KMS-11 (cell line): ENCODE measurements at regions not wholly inside any gene's neighbourhood (a gene's known extent, or its start where the extent isn't known, plus 50 kb on each side); places are given as distances from the start of the nearest gene placed in this dataset.

ENCODE experiments used
- H2AFZ ChIP-seq: fragments of 200-600 bp; sonication (generic); 2 replicates; pipeline ENCODE4 v1.6.1; 2016; ENCODE audit warnings: antibody characterized with exemption, mixed run types, low read depth
- H3K27ac ChIP-seq: fragments of 200-600 bp; sonication (generic); 2 replicates; pipeline ENCODE4 v1.6.1; 2016; ENCODE audit warnings: mild to moderate bottlenecking, mixed run types
- H3K27me3 ChIP-seq: fragments of 200-600 bp; sonication (generic); 2 replicates; pipeline ENCODE4 v1.6.1; 2017; ENCODE audit warnings: mild to moderate bottlenecking, low read depth, mixed run types, moderate library complexity; ENCODE audit not compliant: insufficient read depth
- H3K36me3 ChIP-seq: fragments of 200-600 bp; sonication (generic); 2 replicates; pipeline ENCODE4 v1.6.1; 2017; ENCODE audit warnings: mild to moderate bottlenecking, mixed run types; ENCODE audit not compliant: insufficient read depth
- H3K4me1 ChIP-seq: fragments of 200-600 bp; sonication (generic); 2 replicates; pipeline ENCODE4 v1.6.1; 2016; ENCODE audit warnings: mild to moderate bottlenecking, low read depth, mixed run types; ENCODE audit not compliant: poor library complexity, severe bottlenecking
- H3K4me2 ChIP-seq: fragments of 200-600 bp; sonication (generic); 2 replicates; pipeline ENCODE4 v1.7.0; 2016; ENCODE audit warnings: mild to moderate bottlenecking, mixed run types
- H3K4me3 ChIP-seq: fragments of 200-600 bp; sonication (generic); IDR thresholded peaks from 2 replicates; pipeline ENCODE4 v1.6.1; 2017; ENCODE audit warnings: low read depth, low read length, mixed read lengths; ENCODE audit not compliant: insufficient read depth
- H3K79me2 ChIP-seq: fragments of 200-600 bp; sonication (generic); 2 replicates; pipeline ENCODE4 v1.6.1; 2016; ENCODE audit warnings: low read depth, mixed run types; ENCODE audit not compliant: insufficient read depth
- H3K9ac ChIP-seq: fragments of 200-600 bp; sonication (generic); 2 replicates; pipeline ENCODE4 v1.6.1; 2016; ENCODE audit warnings: mild to moderate bottlenecking, mixed run types
- H4K20me1 ChIP-seq: fragments of 200-600 bp; sonication (generic); 2 replicates; pipeline ENCODE4 v1.6.1; 2016; ENCODE audit warnings: mild to moderate bottlenecking, mixed run types; ENCODE audit not compliant: insufficient read depth
- CTCF ChIP-seq: fragments of 200-600 bp; sonication (generic); conservative IDR thresholded peaks from 2 replicates; pipeline ENCODE4 v1.6.1; 2017; ENCODE audit warnings: low read depth, mild to moderate bottlenecking, antibody characterized with exemption, low read length, moderate library complexity, mixed read lengths

DNA sequence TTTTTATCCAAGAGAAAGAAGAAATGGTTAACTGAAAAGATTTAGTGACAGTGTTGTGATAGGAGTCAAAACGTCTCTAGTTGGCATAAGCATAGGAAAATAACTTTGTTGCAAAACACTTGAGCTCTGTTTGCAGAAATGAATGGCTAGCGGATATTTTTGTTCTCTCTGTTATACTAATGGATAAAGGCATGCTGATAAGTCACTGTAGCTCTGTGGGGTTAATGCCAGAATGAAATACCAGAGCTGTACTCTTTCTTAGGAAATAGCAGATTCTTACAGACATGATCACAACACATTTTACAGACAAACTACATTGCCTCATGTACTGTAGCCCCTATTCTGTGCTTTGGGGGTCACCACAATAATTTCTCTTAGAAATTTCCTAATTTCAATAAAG lies 202.8 kb downstream of the DMRTA1 start:
- no peak overlapping the region for H2AFZ ChIP-seq
- no peaks in the 10 kb centered on the region for H3K79me2 ChIP-seq
- no peaks in the 10 kb centered on the region for H3K4me1 ChIP-seq
- TF ChIP-seq CTCF = no peak
- no peak overlapping the region for H3K4me2 ChIP-seq
- H3K9ac ChIP-seq = no peak overlapping the region
- H3K4me3 ChIP-seq = no peak overlapping the region
- H4K20me1 ChIP-seq = no peaks in the 10 kb centered on the region
- no peaks in the 10 kb centered on the region for H3K27me3 ChIP-seq
- no peaks in the 10 kb centered on the region for H3K36me3 ChIP-seq
- no peak overlapping the region for H3K27ac ChIP-seq

GRCh38 chr9:22650145-22650544 lies 203.5 kb downstream of the DMRTA1 start:
- H3K79me2 ChIP-seq = no peaks in the 10 kb centered on the region
- no peak overlapping the region for H3K27ac ChIP-seq
- H3K4me3 ChIP-seq = no peak overlapping the region
- no peak overlapping the region for H2AFZ ChIP-seq
- TF ChIP-seq CTCF = no peak
- no peak overlapping the region for H3K9ac ChIP-seq
- H3K36me3 ChIP-seq = no peaks in the 10 kb centered on the region
- no peaks in the 10 kb centered on the region for H3K4me1 ChIP-seq
- no peaks in the 10 kb centered on the region for H3K27me3 ChIP-seq
- H3K4me2 ChIP-seq = no peak overlapping the region
- H4K20me1 ChIP-seq = no peaks in the 10 kb centered on the region

DNA sequence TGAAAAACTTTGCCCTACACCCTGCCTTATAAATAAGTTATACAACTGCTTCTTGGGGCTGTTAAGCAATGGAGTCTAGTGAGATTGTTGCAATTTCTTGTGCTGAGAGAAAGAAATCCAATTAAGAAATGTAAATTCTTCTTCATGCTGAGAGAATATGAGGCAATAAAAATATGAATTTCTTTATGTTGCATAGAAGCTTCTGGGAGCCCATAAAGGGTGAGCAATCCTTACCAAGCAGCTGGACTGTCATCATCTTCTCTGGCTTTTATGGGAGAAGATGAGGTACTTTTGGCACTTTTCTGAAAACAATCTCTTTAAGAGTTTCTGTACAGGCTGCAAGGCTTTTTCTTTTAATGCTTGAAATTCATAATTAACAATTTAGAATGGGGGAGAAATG lies 204.3 kb downstream of the DMRTA1 start:
- H4K20me1 ChIP-seq = no peaks in the 10 kb centered on the region
- no peaks in the 10 kb centered on the region for H3K36me3 ChIP-seq
- no peaks in the 10 kb centered on the region for H3K79me2 ChIP-seq
- H3K27me3 ChIP-seq = no peaks in the 10 kb centered on the region
- no peak overlapping the region for H3K4me2 ChIP-seq
- TF ChIP-seq CTCF = no peak
- H3K27ac ChIP-seq = no peak overlapping the region
- no peak overlapping the region for H3K4me3 ChIP-seq
- H3K4me1 ChIP-seq = no peaks in the 10 kb centered on the region
- no peak overlapping the region for H2AFZ ChIP-seq
- H3K9ac ChIP-seq = no peak overlapping the region

DNA sequence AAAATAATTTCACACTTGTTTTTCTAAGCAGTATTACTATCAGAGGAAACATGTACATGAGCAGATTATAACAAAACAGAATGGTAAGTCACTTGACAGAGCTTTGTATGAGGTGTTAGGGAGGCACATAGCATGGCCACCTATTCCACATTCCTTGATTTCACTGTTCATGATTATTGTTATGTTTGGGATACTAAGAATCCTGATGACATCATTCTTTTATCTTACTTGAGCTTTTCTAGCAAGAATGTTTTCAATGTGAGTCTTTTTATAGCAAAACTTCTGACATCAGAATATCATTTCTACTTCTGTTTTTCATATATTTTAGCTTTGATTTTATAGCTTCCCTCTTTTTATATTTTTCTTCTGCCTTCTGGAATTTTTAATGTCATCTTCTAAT lies 208.2 kb downstream of the DMRTA1 start:
- Histone ChIP-seq H3K79me2 (no peaks in the 10 kb centered on the region), H3K4me2 (no peak overlapping the region)

More for the DNA sequence above, 208.2 kb downstream of the DMRTA1 start:
- Histone ChIP-seq H3K27ac (no peak overlapping the region), H3K27me3 (no peaks in the 10 kb centered on the region), H4K20me1 (no peaks in the 10 kb centered on the region), H3K4me1 (no peaks in the 10 kb centered on the region), H3K36me3 (no peaks in the 10 kb centered on the region), H2AFZ (no peak overlapping the region), H3K4me3 (no peak overlapping the region), H3K9ac (no peak overlapping the region)
- TF ChIP-seq CTCF = no peak
